Hematopoietic multipotent progenitor cell (in vitro differentiated cells): ENCODE measurements at regions not wholly inside any gene's neighbourhood (a gene's known extent, or its start where the extent isn't known, plus 50 kb on each side); places are given as distances from the start of the nearest gene placed in this dataset.

Experiments
- DNase-seq, 3 donors: peaks; one replicate each; pipeline ENCODE4 v3.0.0-alpha.2; 2011 to 2015; ENCODE audit warnings: low read depth in 2 of 3, low spot score in 2 of 3

GRCh38 chr4:126264839-126265238, 950.1 kb downstream of the FAT4 start:
- DNase-seq = no peak

- DNase-seq = no peak
These were observed 951.1 kb downstream of the FAT4 start for GRCh38 chr4:126265888-126266287.

- DNase-seq = no peak
These were observed 952.9 kb downstream of the FAT4 start for GRCh38 chr4:126267689-126268088.

GRCh38 chr4:126268106-126268505, 953.4 kb downstream of the FAT4 start:
- DNase-seq = no peak

- no peak for DNase-seq
These were observed 954.4 kb downstream of the FAT4 start for GRCh38 chr4:126269106-126269505.

GRCh38 chr4:126271292-126271691, 956.5 kb downstream of the FAT4 start:
- no peak for DNase-seq

- no peak for DNase-seq
These were observed 959.0 kb downstream of the FAT4 start for GRCh38 chr4:126273746-126274145.

GRCh38 chr4:126291886-126292285, 977.1 kb downstream of the FAT4 start:
- DNase-seq = no peak

- no peak for DNase-seq
These were observed 983.5 kb downstream of the FAT4 start for GRCh38 chr4:126298271-126298670.

GRCh38 chr4:126306152-126306869, 991.6 kb downstream of the FAT4 start:
- DNase-seq = no peak

- no peak for DNase-seq
These were observed 1003.6 kb downstream of the FAT4 start for GRCh38 chr4:126318376-126318775.

GRCh38 chr4:126328914-126329313, 1014.2 kb downstream of the FAT4 start:
- no peak for DNase-seq

GRCh38 chr4:126338548-126338947, 1023.8 kb downstream of the FAT4 start:
- DNase-seq = no peak

GRCh38 chr4:126341927-126342326, 1027.2 kb downstream of the FAT4 start:
- no peak for DNase-seq

GRCh38 chr4:126344472-126344871, 1029.7 kb downstream of the FAT4 start:
- DNase-seq = no peak

- DNase-seq = no peak
These were observed 1031.9 kb downstream of the FAT4 start for GRCh38 chr4:126346654-126347053.

GRCh38 chr4:126354784-126355183, 1040.0 kb downstream of the FAT4 start:
- DNase-seq = no peak

GRCh38 chr4:126358041-126358440, 1043.3 kb downstream of the FAT4 start:
- no peak for DNase-seq

GRCh38 chr4:126361287-126361686, 1046.5 kb downstream of the FAT4 start:
- DNase-seq = no peak

GRCh38 chr4:126364311-126364911, 1049.7 kb downstream of the FAT4 start:
- DNase-seq = no peak

GRCh38 chr4:126369076-126369475, 1054.3 kb downstream of the FAT4 start:
- DNase-seq = no peak

- DNase-seq = no peak
These were observed 1057.9 kb downstream of the FAT4 start for GRCh38 chr4:126372634-126373033.
